IPS DF 6.9 (cell line): ENCODE measurements at regions not wholly inside any gene's neighbourhood (a gene's known extent, or its start where the extent isn't known, plus 50 kb on each side); places are given as distances from the start of the nearest gene placed in this dataset.

Source experiments
- DNase-seq: peaks from one replicate; pipeline ENCODE4 v3.0.0-alpha.2; 2013; ENCODE audit warnings: low read depth, low spot score
- H3K27ac ChIP-seq: one replicate; pipeline ENCODE4 v1.5.1; 2013; ENCODE audit warnings: low read length, control low read depth
- H3K27me3 ChIP-seq: 2 replicates; pipeline ENCODE4 v1.6.1; 2013; ENCODE audit warnings: mild to moderate bottlenecking, low read length; ENCODE audit not compliant: control insufficient read depth, insufficient read depth
- H3K36me3 ChIP-seq: 2 replicates; pipeline ENCODE4 v1.6.1; 2013; ENCODE audit warnings: low read length; ENCODE audit not compliant: control insufficient read depth, insufficient read depth
- H3K4me1 ChIP-seq: 2 replicates; pipeline ENCODE4 v1.6.1; 2013; ENCODE audit warnings: low read length; ENCODE audit not compliant: control insufficient read depth, insufficient read depth
- H3K4me3 ChIP-seq: 2 replicates; pipeline ENCODE4 v1.5.1; 2013; ENCODE audit warnings: mild to moderate bottlenecking, low read length
- H3K9me3 ChIP-seq: 2 replicates; pipeline ENCODE4 v1.6.1; 2013; ENCODE audit warnings: low read length, inconsistent platforms; ENCODE audit not compliant: control insufficient read depth, insufficient read depth
- WGBS: extraction: QIAGEN DNeasy Blood & Tissue Kit; methylation state at CpG from one replicate; pipeline ENCODE4 v1.1.7; 2013; ENCODE audit warnings: mixed read lengths, missing lambda C conversion rate; ENCODE audit not compliant: insufficient read length, insufficient coverage; 5-methylcytosine and 5-hydroxymethylcytosine counted together

- no peaks in the 10 kb centered on the region; the same call in 1 of the 2 replicates for H3K4me1 ChIP-seq
- no peaks in the 10 kb centered on the region for H3K36me3 ChIP-seq
- H3K4me3 ChIP-seq, result no peak overlapping the region
- DNase-seq, result no peak
- no CpG with 5 or more reads among the region's 8 CpGs for WGBS
- peaks cover 25% of the 10 kb centered on the region for H3K9me3 ChIP-seq
- H3K27ac ChIP-seq, result no peak overlapping the region
- no peaks in the 10 kb centered on the region for H3K27me3 ChIP-seq
Measured at GRCh38 chr22:48442663-48443062, 1385.0 kb downstream of the BRD1 start.

GRCh38 chr22:48441553-48441850 lies 1386.2 kb downstream of the BRD1 start:
- H3K9me3 ChIP-seq, result peaks cover 26% of the 10 kb centered on the region
- no peak overlapping the region for H3K27ac ChIP-seq
- DNase-seq, result no peak
- H3K36me3 ChIP-seq, result no peaks in the 10 kb centered on the region
- no peak overlapping the region for H3K4me3 ChIP-seq
- no CpG with 5 or more reads among the region's 6 CpGs for WGBS
- no peaks in the 10 kb centered on the region for H3K27me3 ChIP-seq
- H3K4me1 ChIP-seq, result no peaks in the 10 kb centered on the region; the same call in 1 of the 2 replicates

DNA sequence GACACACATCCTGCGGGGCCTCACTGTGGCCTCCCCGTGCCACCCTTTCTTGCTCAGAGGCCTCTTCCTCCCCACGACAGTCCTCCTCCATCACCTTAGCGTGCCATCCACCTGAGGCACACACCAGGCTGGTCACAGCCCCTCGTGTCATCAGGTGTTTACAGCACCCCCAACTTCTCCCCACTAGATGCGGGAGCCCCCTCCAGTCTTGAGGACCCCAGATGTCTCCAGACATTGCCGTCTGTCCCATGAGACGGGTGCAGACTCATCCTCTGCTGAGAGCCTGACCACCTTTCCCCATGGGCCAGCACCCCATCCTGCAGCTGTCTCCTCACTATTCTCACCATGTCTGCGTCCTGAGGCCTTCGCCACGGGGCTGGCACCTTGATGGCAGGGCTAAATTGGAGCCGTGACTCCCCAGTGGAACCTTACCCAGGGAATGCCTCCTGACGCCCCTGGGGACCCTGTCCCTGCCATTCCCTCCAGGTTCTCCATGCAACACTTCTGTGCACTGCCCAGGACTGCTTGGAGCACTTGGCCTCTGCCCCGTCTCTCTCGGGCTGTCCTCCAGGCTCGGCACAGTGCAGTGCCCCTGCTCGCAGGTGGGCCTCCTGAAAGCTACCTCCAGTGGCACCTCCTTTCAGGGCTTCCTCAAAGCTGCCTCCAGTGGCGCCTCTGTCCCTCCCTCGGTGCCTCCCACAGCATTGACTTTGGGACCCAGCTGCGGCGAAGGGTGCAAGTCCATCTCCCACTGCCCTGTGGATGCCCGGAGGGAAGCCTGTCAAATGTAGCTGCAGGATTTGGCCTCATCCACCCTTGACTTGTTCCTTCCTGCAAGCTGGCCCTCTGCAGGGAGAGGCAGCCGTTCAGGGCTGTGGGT lies 1386.8 kb downstream of the BRD1 start:
- Histone ChIP-seq H3K4me3 (no peak overlapping the region), H3K27ac (no peak overlapping the region), H3K4me1 (no peaks in the 10 kb centered on the region; the same call in 1 of the 2 replicates), H3K27me3 (no peaks in the 10 kb centered on the region), H3K9me3 (peaks cover 26% of the 10 kb centered on the region), H3K36me3 (no peaks in the 10 kb centered on the region)
- no peak for DNase-seq
- WGBS, result no CpG with 5 or more reads among the region's 23 CpGs

DNA sequence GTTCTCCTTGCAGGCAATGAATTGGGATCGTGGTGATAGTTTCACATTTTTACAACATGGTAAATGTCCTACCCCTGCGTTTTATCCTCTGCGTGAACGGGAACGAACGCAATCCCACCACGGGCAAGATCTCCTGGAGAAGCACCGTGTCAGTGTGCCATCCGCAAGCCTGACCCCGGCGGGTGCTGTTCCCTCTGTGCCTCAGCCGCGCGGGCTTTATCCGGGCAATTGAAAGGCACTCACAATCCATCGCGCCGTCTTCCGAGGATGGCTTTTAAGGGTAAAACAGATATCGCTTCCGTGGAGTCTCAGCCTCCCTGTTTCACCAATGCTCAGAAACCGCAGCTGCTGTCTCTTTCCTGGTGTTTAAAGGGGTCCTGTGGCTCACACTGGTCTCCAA lies 1387.5 kb downstream of the BRD1 start:
- Histone ChIP-seq H3K27me3 (no peaks in the 10 kb centered on the region), H3K4me1 (no peaks in the 10 kb centered on the region; the same call in 1 of the 2 replicates)
- WGBS, result no CpG with 5 or more reads among the region's 22 CpGs

DNA sequence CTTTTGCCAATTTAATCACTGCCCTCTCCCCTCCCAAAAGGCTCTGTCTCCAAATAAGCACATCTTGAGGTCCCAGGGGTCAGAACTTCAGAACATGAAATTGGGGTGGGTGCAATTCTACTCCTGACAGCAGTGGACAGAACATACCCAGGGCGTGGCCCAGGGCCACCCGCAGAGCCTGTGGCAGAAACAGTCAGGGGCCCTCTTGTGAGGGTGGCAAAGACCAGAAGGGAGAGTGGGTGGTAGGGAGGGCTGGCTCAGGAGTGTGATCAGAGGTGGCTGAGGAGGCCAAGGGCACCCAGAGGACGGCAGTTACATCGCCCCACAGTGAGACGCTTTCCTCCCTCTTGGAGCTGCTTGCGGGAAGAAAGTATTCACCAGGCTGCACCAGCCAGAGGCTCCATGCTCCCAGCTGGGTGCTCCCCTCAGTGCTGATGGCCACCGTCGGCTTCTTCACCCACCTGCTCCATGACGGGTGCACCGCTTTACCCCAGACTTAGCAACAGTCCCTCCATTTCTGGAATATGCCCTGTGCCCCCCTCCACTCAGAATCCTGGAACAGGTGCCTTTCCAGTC lies 1388.0 kb downstream of the BRD1 start:
- no CpG with 5 or more reads among the region's 10 CpGs for whole genome bisulfite sequencing
- Histone ChIP-seq H3K27me3 (no peaks in the 10 kb centered on the region), H3K36me3 (no peaks in the 10 kb centered on the region; the same call in 1 of the 2 replicates), H3K4me3 (no peak overlapping the region), H3K27ac (no peak overlapping the region), H3K4me1 (no peaks in the 10 kb centered on the region; the same call in 1 of the 2 replicates), H3K9me3 (peaks cover 24% of the 10 kb centered on the region)
- no peak for DNase-seq

More for the DNA sequence above, 1387.5 kb downstream of the BRD1 start:
- DNase-seq, result no peak
- Histone ChIP-seq H3K9me3 (peaks cover 25% of the 10 kb centered on the region), H3K36me3 (no peaks in the 10 kb centered on the region; the same call in 1 of the 2 replicates), H3K4me3 (no peak overlapping the region), H3K27ac (no peak overlapping the region)

DNA sequence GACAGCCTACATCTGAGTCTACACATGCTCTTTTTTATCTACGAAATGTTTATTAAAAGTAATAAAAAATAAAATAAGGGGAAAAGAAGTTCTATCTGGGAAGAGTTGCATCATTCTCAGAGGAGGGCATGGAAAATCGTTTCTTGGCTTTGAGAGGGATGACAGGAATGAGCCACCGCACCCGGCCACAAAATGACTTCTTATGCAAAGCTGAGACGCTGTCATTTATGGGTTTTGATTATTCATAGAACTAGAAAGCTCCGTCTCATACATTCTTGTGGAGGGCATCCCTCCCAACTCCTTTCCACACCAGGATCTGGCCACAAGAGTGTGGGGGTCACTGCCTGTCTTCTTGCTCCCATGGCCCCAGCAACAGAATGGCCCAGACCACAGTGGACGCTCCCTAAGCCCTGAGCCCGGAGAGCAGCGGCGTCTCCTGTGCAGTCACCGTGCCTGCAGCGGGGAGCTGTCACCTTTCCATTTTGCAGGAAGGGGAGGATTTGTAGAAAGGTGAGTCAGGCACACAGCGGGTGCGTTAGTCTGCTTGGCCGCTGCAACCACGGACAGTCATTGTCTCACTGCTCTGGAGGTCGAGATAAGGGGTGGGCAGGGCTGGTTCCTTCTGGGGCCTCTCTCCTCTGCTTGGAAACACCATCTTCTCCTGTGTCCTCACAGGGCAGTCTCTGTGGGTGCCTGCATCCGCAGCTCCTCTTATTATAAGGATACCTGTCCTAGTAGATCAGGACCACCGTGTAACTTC lies 1388.7 kb downstream of the BRD1 start:
- Histone ChIP-seq H3K4me1 (no peaks in the 10 kb centered on the region; the same call in 1 of the 2 replicates), H3K4me3 (no peak overlapping the region), H3K27ac (no peak overlapping the region), H3K27me3 (no peaks in the 10 kb centered on the region), H3K9me3 (peaks cover 29% of the 10 kb centered on the region), H3K36me3 (no peaks in the 10 kb centered on the region; the same call in 1 of the 2 replicates)
- WGBS, result no CpG with 5 or more reads among the region's 19 CpGs
- DNase-seq, result no peak

DNA sequence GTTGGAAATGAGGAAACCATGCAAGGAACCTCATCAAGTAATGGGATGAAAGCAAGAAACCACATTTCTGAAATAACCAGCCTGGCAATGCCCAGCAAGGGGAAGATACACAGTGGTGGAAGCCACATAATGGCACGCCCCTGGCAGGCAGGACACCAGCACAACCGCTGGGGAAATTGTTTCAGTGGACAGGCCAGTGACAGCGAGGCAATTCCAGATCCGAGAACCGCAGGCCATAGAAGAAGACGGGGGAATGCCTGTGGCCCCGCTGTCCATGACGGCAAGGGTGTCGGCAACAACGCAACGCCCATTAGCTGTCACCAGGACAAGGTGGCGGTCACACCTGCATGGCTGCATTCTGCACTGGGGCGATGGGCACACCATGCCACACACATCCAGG lies 1389.6 kb downstream of the BRD1 start:
- Histone ChIP-seq H3K27me3 (no peaks in the 10 kb centered on the region), H3K4me3 (no peak overlapping the region), H3K36me3 (no peaks in the 10 kb centered on the region; the same call in 1 of the 2 replicates), H3K27ac (no peak overlapping the region), H3K9me3 (peaks cover 30% of the 10 kb centered on the region), H3K4me1 (no peaks in the 10 kb centered on the region; the same call in 1 of the 2 replicates)
- WGBS, result no CpG with 5 or more reads among the region's 13 CpGs
- DNase-seq, result no peak

GRCh38 chr22:48436201-48436931 lies 1391.3 kb downstream of the BRD1 start:
- no peaks in the 10 kb centered on the region; the same call in 1 of the 2 replicates for H3K4me1 ChIP-seq
- H3K36me3 ChIP-seq, result no peaks in the 10 kb centered on the region; the same call in 1 of the 2 replicates
- no CpG with 5 or more reads among the region's 17 CpGs for WGBS
- H3K27me3 ChIP-seq, result no peaks in the 10 kb centered on the region
- DNase-seq, result no peak
- H3K27ac ChIP-seq, result no peak overlapping the region
- H3K9me3 ChIP-seq, result peaks cover 35% of the 10 kb centered on the region
- no peak overlapping the region for H3K4me3 ChIP-seq

- H3K9me3 ChIP-seq, result peaks cover 30% of the 10 kb centered on the region
Measured at GRCh38 chr22:48434868-48435250, 1392.8 kb downstream of the BRD1 start.

More at GRCh38 chr22:48434868-48435250, 1392.8 kb downstream of the BRD1 start:
- Histone ChIP-seq H3K4me3 (no peak overlapping the region), H3K4me1 (no peaks in the 10 kb centered on the region; the same call in 1 of the 2 replicates), H3K36me3 (no peaks in the 10 kb centered on the region; the same call in 1 of the 2 replicates), H3K27ac (no peak overlapping the region), H3K27me3 (no peaks in the 10 kb centered on the region)
- no CpG with 5 or more reads among the region's 5 CpGs for WGBS
- no peak for DNase-seq
